ENCODE measurements at regions not wholly inside any gene's neighbourhood (a gene's known extent, or its start where the extent isn't known, plus 50 kb on each side); places are given as distances from the start of the nearest gene placed in this dataset.

- TF ChIP-seq CTCF (optimal IDR thresholded peaks at IDR 0.05 in 1 of 3, IDR thresholded peaks at IDR 0.05 in 1 of 3, conservative IDR thresholded peaks at IDR 0.05 in 1 of 3; ENCODE audit: extremely low read depth in 1 of 3, insufficient read depth in 2 of 3, low read length in 3 of 3) (no peak), EZH2 (IDR thresholded peaks at IDR 0.05; ENCODE audit: low read length) (no peak)
These were observed 599.6 kb upstream of the HS3ST1 start for GRCh38 chr4:12028258-12028657.

Measured in keratinocyte (primary cell).